Loucy (cell line): ENCODE measurements at regions not wholly inside any gene's neighbourhood (a gene's known extent, or its start where the extent isn't known, plus 50 kb on each side); places are given as distances from the start of the nearest gene placed in this dataset.
"Not testable (repeated sequence)": the region's sequence is repeated elsewhere in the genome, so short reads cannot be mapped to it uniquely, and the experiment has no call there.

Experiments used
- H2AFZ ChIP-seq: fragments of 200-600 bp; sonication (generic); 2 replicates; pipeline ENCODE4 v1.6.0; 2016; ENCODE audit warnings: antibody characterized with exemption, mild to moderate bottlenecking, low read length, moderate library complexity
- H3F3A ChIP-seq: fragments of 200-600 bp; 2 replicates; pipeline ENCODE4 v1.6.0; 2016; ENCODE audit warnings: antibody characterized with exemption, low read depth, mild to moderate bottlenecking
- H3K27me3 ChIP-seq: fragments of 200-600 bp; sonication (generic); 2 replicates; pipeline ENCODE4 v1.6.1; 2014; ENCODE audit warnings: low read length, mild to moderate bottlenecking; ENCODE audit not compliant: insufficient read depth, poor library complexity, severe bottlenecking
- H3K36me3 ChIP-seq: fragments of 200-600 bp; sonication (generic); 2 replicates; pipeline ENCODE4 v1.6.1; 2016; ENCODE audit warnings: low read length; ENCODE audit not compliant: insufficient read depth
- H3K4me1 ChIP-seq: fragments of 200-600 bp; sonication (generic); 2 replicates; pipeline ENCODE4 v1.5.1; 2014; ENCODE audit warnings: low read length, mild to moderate bottlenecking; ENCODE audit not compliant: insufficient read depth, poor library complexity, severe bottlenecking
- H3K4me2 ChIP-seq: fragments of 200-600 bp; sonication (generic); 2 replicates; pipeline ENCODE4 v1.6.0; 2014; ENCODE audit warnings: antibody characterized with exemption, low read length, low read depth, mild to moderate bottlenecking; ENCODE audit not compliant: poor library complexity, severe bottlenecking
- H3K4me3 ChIP-seq: fragments of 200-600 bp; sonication (generic); 2 replicates; pipeline ENCODE4 v1.5.1; 2014; ENCODE audit warnings: low read length, mild to moderate bottlenecking, mixed read lengths; ENCODE audit not compliant: poor library complexity, severe bottlenecking
- H3K79me2 ChIP-seq: fragments of 200-600 bp; sonication (generic); 2 replicates; pipeline ENCODE4 v1.6.1; 2014; ENCODE audit warnings: low read length; ENCODE audit not compliant: insufficient read depth
- H3K9ac ChIP-seq: fragments of 200-600 bp; sonication (generic); 2 replicates; pipeline ENCODE4 v1.6.0; 2014; ENCODE audit warnings: mild to moderate bottlenecking, low read depth, low read length, moderate library complexity; ENCODE audit not compliant: poor library complexity, severe bottlenecking
- H3K9me2 ChIP-seq: fragments of 200-600 bp; sonication (generic); replicated peaks from 2 replicates; pipeline ENCODE4 v1.6.1; 2016; ENCODE audit warnings: low read depth, low read length, mixed read lengths
- H3K9me3 ChIP-seq: fragments of 200-600 bp; sonication (generic); 2 replicates; pipeline ENCODE4 v1.6.1; 2014; ENCODE audit warnings: mild to moderate bottlenecking, antibody characterized with exemption, low read length, low read depth; ENCODE audit not compliant: insufficient read depth
- H4K20me1 ChIP-seq: fragments of 200-600 bp; sonication (generic); 2 replicates; pipeline ENCODE4 v1.6.0; 2014; ENCODE audit warnings: antibody characterized with exemption, low read length, mild to moderate bottlenecking; ENCODE audit not compliant: insufficient read depth, poor library complexity, severe bottlenecking
- EZH2phosphoT487 ChIP-seq: fragments of 200-600 bp; IDR thresholded peaks from 2 replicates; pipeline ENCODE4 v1.6.1; 2018; ENCODE audit warnings: antibody characterized with exemption, mild to moderate bottlenecking, moderate library complexity, borderline replicate concordance
- TF ChIP-seq, protein P1 (sequence below): fragments of 200-600 bp; sonication (generic); conservative IDR thresholded peaks from 2 replicates; pipeline ENCODE4 v1.5.1; 2014; ENCODE audit warnings: mild to moderate bottlenecking, antibody characterized with exemption, low read length

- H3K27me3 ChIP-seq, H3K4me3 ChIP-seq, H3K4me1 ChIP-seq, H3F3A ChIP-seq, H3K4me2 ChIP-seq, H4K20me1 ChIP-seq, H3K36me3 ChIP-seq, H3K9me3 ChIP-seq, H2AFZ ChIP-seq, H3K79me2 ChIP-seq, H3K9ac ChIP-seq, H3K9me2 ChIP-seq: not testable (repeated sequence)
Observed at GRCh38 chr6:133795051-133795450, 93.9 kb upstream of the TCF21 start.

GRCh38 chr6:133796235-133796634 is 92.7 kb upstream of the TCF21 start:
- no peaks in the 10 kb centered on the region for H3K36me3 ChIP-seq
- H3K4me3 ChIP-seq, result no peak overlapping the region
- H3K9me2 ChIP-seq, result no peaks in the 10 kb centered on the region
- no peaks in the 10 kb centered on the region for H3K27me3 ChIP-seq
- no peaks in the 10 kb centered on the region for H3F3A ChIP-seq
- no peak overlapping the region for H2AFZ ChIP-seq
- H3K4me2 ChIP-seq, result no peak overlapping the region
- H3K9me3 ChIP-seq, result no peaks in the 10 kb centered on the region
- TF ChIP-seq, protein P1, sequence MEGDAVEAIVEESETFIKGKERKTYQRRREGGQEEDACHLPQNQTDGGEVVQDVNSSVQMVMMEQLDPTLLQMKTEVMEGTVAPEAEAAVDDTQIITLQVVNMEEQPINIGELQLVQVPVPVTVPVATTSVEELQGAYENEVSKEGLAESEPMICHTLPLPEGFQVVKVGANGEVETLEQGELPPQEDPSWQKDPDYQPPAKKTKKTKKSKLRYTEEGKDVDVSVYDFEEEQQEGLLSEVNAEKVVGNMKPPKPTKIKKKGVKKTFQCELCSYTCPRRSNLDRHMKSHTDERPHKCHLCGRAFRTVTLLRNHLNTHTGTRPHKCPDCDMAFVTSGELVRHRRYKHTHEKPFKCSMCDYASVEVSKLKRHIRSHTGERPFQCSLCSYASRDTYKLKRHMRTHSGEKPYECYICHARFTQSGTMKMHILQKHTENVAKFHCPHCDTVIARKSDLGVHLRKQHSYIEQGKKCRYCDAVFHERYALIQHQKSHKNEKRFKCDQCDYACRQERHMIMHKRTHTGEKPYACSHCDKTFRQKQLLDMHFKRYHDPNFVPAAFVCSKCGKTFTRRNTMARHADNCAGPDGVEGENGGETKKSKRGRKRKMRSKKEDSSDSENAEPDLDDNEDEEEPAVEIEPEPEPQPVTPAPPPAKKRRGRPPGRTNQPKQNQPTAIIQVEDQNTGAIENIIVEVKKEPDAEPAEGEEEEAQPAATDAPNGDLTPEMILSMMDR, result no peak
- no peak for TF ChIP-seq EZH2phosphoT487
- H4K20me1 ChIP-seq, result no peaks in the 10 kb centered on the region
- H3K79me2 ChIP-seq, result no peaks in the 10 kb centered on the region
- H3K9ac ChIP-seq, result no peak overlapping the region
- no peaks in the 10 kb centered on the region for H3K4me1 ChIP-seq

- H3K36me3 ChIP-seq, result no peaks in the 10 kb centered on the region
- H3K27me3 ChIP-seq, result no peaks in the 10 kb centered on the region
- no peaks in the 10 kb centered on the region for H3K9me2 ChIP-seq
- H2AFZ ChIP-seq, result no peak overlapping the region
- H3K4me1 ChIP-seq, result no peaks in the 10 kb centered on the region
- H3K9me3 ChIP-seq, result no peaks in the 10 kb centered on the region
- no peak for TF ChIP-seq EZH2phosphoT487
- TF ChIP-seq, protein P1, result no peak
- no peaks in the 10 kb centered on the region for H3F3A ChIP-seq
- H4K20me1 ChIP-seq, result no peaks in the 10 kb centered on the region
- no peak overlapping the region for H3K9ac ChIP-seq
- no peak overlapping the region for H3K4me3 ChIP-seq
- no peak overlapping the region for H3K4me2 ChIP-seq
- H3K79me2 ChIP-seq, result no peaks in the 10 kb centered on the region
Observed at GRCh38 chr6:133799043-133799442, 89.9 kb upstream of the TCF21 start.

DNA sequence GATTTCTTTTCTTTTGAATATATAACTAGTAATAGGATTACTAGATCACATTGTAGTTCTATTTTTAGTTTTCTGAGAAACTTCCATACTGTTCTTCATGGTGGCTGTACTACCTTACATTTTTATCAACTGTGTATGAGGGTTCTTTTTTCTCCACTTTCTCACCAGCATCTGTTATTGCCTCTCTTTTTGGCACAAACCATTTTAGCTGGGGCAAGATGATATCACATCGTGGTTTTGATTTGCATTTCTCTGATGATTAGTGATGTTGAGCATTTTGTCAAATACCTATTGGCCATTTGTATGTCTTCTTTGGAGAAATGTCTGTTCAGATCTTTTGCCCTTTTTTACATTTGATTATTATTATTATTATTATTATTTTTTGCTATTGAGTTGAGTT is 86.1 kb upstream of the TCF21 start:
- TF ChIP-seq, protein P1, result no peak
- no peak for TF ChIP-seq EZH2phosphoT487
- Histone ChIP-seq H3K27me3 (no peaks in the 10 kb centered on the region), H3K4me1 (no peaks in the 10 kb centered on the region), H3K4me3 (no peak overlapping the region), H3K9me2 (no peaks in the 10 kb centered on the region), H3K79me2 (no peaks in the 10 kb centered on the region), H3K9ac (no peak overlapping the region), H3F3A (no peaks in the 10 kb centered on the region), H3K4me2 (no peak overlapping the region), H3K36me3 (no peaks in the 10 kb centered on the region), H4K20me1 (no peaks in the 10 kb centered on the region), H3K9me3 (no peaks in the 10 kb centered on the region), H2AFZ (no peak overlapping the region)
